MCF 10A (cell line): ENCODE measurements at regions not wholly inside any gene's neighbourhood (a gene's known extent, or its start where the extent isn't known, plus 50 kb on each side); places are given as distances from the start of the nearest gene placed in this dataset.
A peak's percentile ranks its signal among the peaks of the same experiment; 100 is the strongest.

ENCODE experiments used
- BruUV-seq: library from RNA; stranded (reverse); fragments of 400-500 nt; replicated peaks from 2 replicates; lab custom pipeline; 2021; lab: Mats Ljungman, UMichigan
- CTCF ChIA-PET: fragments of 300-600 bp; sonication (Branson Sonifier 250); formaldehyde crosslinking; extraction: SDS; loops from one replicate; lab custom pipeline; 2021; ENCODE audit warnings: antibody characterized with exemption, inconsistent platforms; lab: Yijun Ruan, JAX
- POLR2A ChIA-PET: fragments of 300-600, 350-650 bp; sonication (Branson Sonifier 250); formaldehyde crosslinking; extraction: SDS; loops from one replicate; lab custom pipeline; 2020; ENCODE audit warnings: antibody characterized with exemption, inconsistent platforms; lab: Yijun Ruan, JAX
- DNase-seq: peaks from one replicate; pipeline ENCODE4 v3.0.0-alpha.2; 2018; ENCODE audit not compliant: unreplicated experiment
- H3K27ac Mint-ChIP-seq: one replicate; pipeline ENCODE4 v1.8.0; 2022; ENCODE audit warnings: mild to moderate bottlenecking, low read depth, mixed read lengths; ENCODE audit not compliant: unreplicated experiment
- H3K27me3 Mint-ChIP-seq: one replicate; pipeline ENCODE4 v1.8.0; 2022; ENCODE audit warnings: mixed read lengths; ENCODE audit not compliant: insufficient read depth, unreplicated experiment
- H3K36me3 Mint-ChIP-seq: one replicate; pipeline ENCODE4 v1.8.0; 2022; ENCODE audit warnings: mild to moderate bottlenecking, moderate library complexity, mixed read lengths; ENCODE audit not compliant: insufficient read depth, unreplicated experiment
- H3K4me1 Mint-ChIP-seq: one replicate; pipeline ENCODE4 v1.8.0; 2022; ENCODE audit warnings: mixed read lengths; ENCODE audit not compliant: insufficient read depth, unreplicated experiment
- H3K4me3 Mint-ChIP-seq: one replicate; pipeline ENCODE4 v1.8.0; 2022; ENCODE audit warnings: mild to moderate bottlenecking, moderate library complexity, mixed read lengths; ENCODE audit not compliant: unreplicated experiment
- H3K9me3 Mint-ChIP-seq: one replicate; pipeline ENCODE4 v1.8.0; 2022; ENCODE audit warnings: mixed read lengths; ENCODE audit not compliant: unreplicated experiment
- intact Hi-C: fragments of 100-400 bp; cut with micrococcal nuclease; formaldehyde crosslinking; loops from 2 replicates; pipeline ENCODE4 v1.14.1; 2022
- TF ChIP-seq, protein P1 (sequence below): fragments of 200-600 bp; IDR thresholded peaks from one replicate; pipeline ENCODE4 v1.8.0; 2022; ENCODE audit warnings: antibody characterized with exemption, mild to moderate bottlenecking; ENCODE audit not compliant: unreplicated experiment

DNA sequence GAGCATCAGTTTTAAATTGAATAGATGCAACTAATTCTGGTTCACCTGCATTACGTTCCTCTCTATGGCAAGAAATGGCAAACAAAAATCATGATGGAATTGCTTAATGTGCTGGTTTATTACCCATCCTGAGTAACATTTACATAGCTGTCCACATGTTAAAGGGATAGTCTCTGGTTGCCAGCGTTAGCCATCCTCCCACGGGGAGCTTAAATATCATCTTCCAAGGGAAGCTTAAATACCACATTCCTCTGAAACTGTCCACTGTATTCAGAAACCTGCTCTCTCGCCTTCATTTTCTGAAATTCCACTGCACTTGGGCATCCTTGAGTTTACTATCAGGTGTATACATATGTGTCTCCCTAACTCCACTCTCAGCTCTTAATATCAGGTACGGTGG lies 586.6 kb downstream of the TLL1 start:
- no peak overlapping the region for H3K27ac Mint-ChIP-seq
- peaks cover 6% of the 10 kb centered on the region for H3K4me1 Mint-ChIP-seq
- H3K9me3 Mint-ChIP-seq, result no peaks in the 10 kb centered on the region
- TF ChIP-seq, protein P1, sequence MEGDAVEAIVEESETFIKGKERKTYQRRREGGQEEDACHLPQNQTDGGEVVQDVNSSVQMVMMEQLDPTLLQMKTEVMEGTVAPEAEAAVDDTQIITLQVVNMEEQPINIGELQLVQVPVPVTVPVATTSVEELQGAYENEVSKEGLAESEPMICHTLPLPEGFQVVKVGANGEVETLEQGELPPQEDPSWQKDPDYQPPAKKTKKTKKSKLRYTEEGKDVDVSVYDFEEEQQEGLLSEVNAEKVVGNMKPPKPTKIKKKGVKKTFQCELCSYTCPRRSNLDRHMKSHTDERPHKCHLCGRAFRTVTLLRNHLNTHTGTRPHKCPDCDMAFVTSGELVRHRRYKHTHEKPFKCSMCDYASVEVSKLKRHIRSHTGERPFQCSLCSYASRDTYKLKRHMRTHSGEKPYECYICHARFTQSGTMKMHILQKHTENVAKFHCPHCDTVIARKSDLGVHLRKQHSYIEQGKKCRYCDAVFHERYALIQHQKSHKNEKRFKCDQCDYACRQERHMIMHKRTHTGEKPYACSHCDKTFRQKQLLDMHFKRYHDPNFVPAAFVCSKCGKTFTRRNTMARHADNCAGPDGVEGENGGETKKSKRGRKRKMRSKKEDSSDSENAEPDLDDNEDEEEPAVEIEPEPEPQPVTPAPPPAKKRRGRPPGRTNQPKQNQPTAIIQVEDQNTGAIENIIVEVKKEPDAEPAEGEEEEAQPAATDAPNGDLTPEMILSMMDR, result no peak
- BruUV-seq, result no TSS peak
- CTCF ChIA-PET, result interaction anchor here (0.7 kb wide), 1 partner anchor 9 kb away, joined by 4 read pairs; no protein-coding TSS in a partner anchor
- intact Hi-C loops, result no loop called here
- H3K27me3 Mint-ChIP-seq, result no peaks in the 10 kb centered on the region
- no peak overlapping the region for H3K4me3 Mint-ChIP-seq
- POLR2A ChIA-PET, result interaction anchor here (0.6 kb wide), 1 partner anchor 171 kb away, joined by 3 read pairs; no protein-coding TSS in a partner anchor
- no peak for DNase-seq
- peaks cover 7% of the 10 kb centered on the region for H3K36me3 Mint-ChIP-seq

DNA sequence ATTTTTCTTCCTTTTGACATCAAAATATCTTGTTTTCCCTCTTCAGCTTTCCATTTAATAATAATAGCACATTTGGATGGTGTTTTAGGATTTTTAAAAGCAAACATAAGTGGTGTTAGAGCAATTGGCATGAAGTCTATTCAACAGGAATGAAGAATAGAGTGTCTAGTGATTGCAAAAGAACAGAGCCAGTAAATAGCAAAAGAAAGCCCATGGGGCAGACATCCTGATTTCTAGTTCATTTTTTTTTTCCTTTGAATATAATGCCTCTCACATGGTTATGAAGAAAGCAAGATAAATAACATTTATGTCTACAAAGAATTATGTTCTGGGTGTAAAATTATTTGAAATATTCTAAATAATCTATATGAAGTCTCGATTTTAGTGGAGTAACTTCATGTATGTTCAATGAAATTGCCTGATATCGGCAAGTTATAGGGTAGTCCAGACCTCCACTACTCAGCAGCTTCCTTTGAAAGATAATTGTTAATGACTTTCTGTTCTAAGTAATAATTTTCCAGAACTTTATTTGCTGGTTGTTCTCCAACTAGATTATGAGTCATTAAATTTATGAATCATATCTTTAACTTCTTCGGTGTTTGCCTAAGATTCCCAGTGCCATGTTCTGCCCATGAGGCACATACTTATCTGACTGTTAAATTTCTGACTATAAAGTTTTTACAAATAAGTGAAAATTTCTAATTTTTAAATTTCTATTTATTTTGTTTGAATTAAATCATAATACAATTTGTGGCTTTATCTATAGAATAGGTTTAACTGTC lies 587.9 kb downstream of the TLL1 start:
- peak; percentile 41 for DNase-seq
- CTCF ChIA-PET, result interaction anchor here (0.6 kb wide), 1 partner anchor 809 kb away, joined by 8 read pairs; no protein-coding TSS in a partner anchor

DNA sequence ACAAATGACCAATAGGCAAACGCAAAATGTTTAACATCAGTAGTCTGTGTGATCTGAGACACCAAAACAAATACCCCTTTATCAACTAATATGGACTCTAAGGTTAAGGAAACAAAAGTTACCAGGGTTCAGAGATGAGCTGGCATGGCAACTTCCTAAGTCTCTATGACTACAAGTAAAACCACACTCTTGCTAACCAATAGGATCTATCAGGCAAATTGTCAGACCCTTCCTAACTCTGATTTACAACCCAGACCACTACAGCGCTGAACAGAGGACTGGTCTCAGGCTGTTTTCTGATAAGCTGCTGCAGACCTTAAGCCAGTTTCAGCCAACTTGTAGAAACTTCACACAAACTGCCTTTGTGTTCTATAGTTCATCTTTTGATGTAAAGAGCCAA lies 608.0 kb downstream of the TLL1 start:
- H3K4me1 Mint-ChIP-seq, result no peaks in the 10 kb centered on the region
- intact Hi-C loops, result no loop called here
- H3K36me3 Mint-ChIP-seq, result no peaks in the 10 kb centered on the region
- no TSS peak for BruUV-seq
- H3K27me3 Mint-ChIP-seq, result no peaks in the 10 kb centered on the region
- TF ChIP-seq, protein P1, result no peak
- no peak overlapping the region for H3K4me3 Mint-ChIP-seq
- no peaks in the 10 kb centered on the region for H3K9me3 Mint-ChIP-seq
- ChIA-PET POLR2A (no interaction called here), CTCF (no interaction called here)
- DNase-seq, result no peak
- no peak overlapping the region for H3K27ac Mint-ChIP-seq

More for the DNA sequence above, 587.9 kb downstream of the TLL1 start:
- POLR2A ChIA-PET, result no interaction called here
- peaks cover 7% of the 10 kb centered on the region for H3K36me3 Mint-ChIP-seq
- no peaks in the 10 kb centered on the region for H3K27me3 Mint-ChIP-seq
- no peak overlapping the region for H3K27ac Mint-ChIP-seq
- no peaks in the 10 kb centered on the region for H3K9me3 Mint-ChIP-seq
- no peak overlapping the region for H3K4me3 Mint-ChIP-seq
- no TSS peak for BruUV-seq
- peaks cover 6% of the 10 kb centered on the region for H3K4me1 Mint-ChIP-seq
- intact Hi-C loops, result no loop called here
- TF ChIP-seq, protein P1, result no peak

DNA sequence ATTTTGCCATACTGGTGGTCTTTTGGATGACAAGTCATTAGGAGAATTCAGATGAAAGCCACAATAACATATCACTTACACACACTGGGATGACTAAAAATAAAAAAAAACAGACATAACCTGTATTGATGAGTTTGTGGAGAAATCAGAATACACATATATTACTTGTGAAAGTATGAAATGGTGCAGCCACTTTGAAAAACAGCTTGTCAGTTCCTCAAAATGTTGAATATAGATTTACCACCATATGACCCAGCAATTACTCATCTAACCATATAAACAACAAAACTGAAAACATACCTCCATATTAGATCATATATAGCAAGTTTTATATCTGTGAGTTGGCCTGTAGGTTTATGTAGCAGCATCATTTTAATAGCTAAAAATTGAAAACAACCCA lies 608.7 kb downstream of the TLL1 start:
- intact Hi-C loops, result no loop called here
- DNase-seq, result no peak
- H3K4me3 Mint-ChIP-seq, result no peak overlapping the region
- TF ChIP-seq, protein P1, result no peak
- H3K9me3 Mint-ChIP-seq, result no peaks in the 10 kb centered on the region
- no TSS peak for BruUV-seq
- CTCF ChIA-PET, result no interaction called here
- H3K27ac Mint-ChIP-seq, result no peak overlapping the region
- H3K4me1 Mint-ChIP-seq, result no peaks in the 10 kb centered on the region
- POLR2A ChIA-PET, result no interaction called here
- H3K36me3 Mint-ChIP-seq, result no peaks in the 10 kb centered on the region
- H3K27me3 Mint-ChIP-seq, result no peaks in the 10 kb centered on the region
